ENCODE measurements at regions not wholly inside any gene's neighbourhood (a gene's known extent, or its start where the extent isn't known, plus 50 kb on each side); places are given as distances from the start of the nearest gene placed in this dataset.

- TF ChIP-seq SUZ12 (IDR thresholded peaks at IDR 0.05) (no peak), SP1 (IDR thresholded peaks at IDR 0.05) (no peak), BHLHE40 (IDR thresholded peaks at IDR 0.05; ENCODE audit: borderline replicate concordance) (no peak), HDGF (IDR thresholded peaks at IDR 0.05; ENCODE audit: borderline replicate concordance) (no peak), FOXA1 (IDR thresholded peaks at IDR 0.05) (no peak), LEF1 (IDR thresholded peaks at IDR 0.05; ENCODE audit: borderline replicate concordance) (no peak), ZNF384 (IDR thresholded peaks at IDR 0.05) (peak; percentile 98), ELF4 (IDR thresholded peaks at IDR 0.05) (no peak), L3MBTL2 (conservative IDR thresholded peaks at IDR 0.05) (no peak), NFRKB (IDR thresholded peaks at IDR 0.05) (no peak), TARDBP (IDR thresholded peaks at IDR 0.05) (no peak)
- TF ChIP-seq, protein P1, sequence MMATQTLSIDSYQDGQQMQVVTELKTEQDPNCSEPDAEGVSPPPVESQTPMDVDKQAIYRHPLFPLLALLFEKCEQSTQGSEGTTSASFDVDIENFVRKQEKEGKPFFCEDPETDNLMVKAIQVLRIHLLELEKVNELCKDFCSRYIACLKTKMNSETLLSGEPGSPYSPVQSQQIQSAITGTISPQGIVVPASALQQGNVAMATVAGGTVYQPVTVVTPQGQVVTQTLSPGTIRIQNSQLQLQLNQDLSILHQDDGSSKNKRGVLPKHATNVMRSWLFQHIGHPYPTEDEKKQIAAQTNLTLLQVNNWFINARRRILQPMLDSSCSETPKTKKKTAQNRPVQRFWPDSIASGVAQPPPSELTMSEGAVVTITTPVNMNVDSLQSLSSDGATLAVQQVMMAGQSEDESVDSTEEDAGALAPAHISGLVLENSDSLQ (IDR thresholded peaks at IDR 0.05): no peak
Measured at GRCh38 chr1:219990782-219991510, 55.4 kb downstream of the EPRS1 start.
